Panc1 (cell line): ENCODE measurements at regions not wholly inside any gene's neighbourhood (a gene's known extent, or its start where the extent isn't known, plus 50 kb on each side); places are given as distances from the start of the nearest gene placed in this dataset.

Experiments
- POLR2AphosphoS5 ChIP-seq: IDR thresholded peaks from 2 replicates; pipeline ENCODE4 v1.6.1; 2012; ENCODE audit warnings: mild to moderate bottlenecking, low read depth, low read length, moderate library complexity
- REST ChIP-seq, 2 experiments: IDR thresholded peaks; 2 replicates each; pipeline ENCODE4 v1.6.1; 2011 to 2012; ENCODE audit warnings: low read depth in 2 of 2, control low read depth in 1 of 2, low read length in 1 of 2, mild to moderate bottlenecking in 1 of 2, moderate library complexity in 1 of 2; ENCODE audit not compliant: insufficient read depth in 1 of 2
- TF ChIP-seq, protein P1 (sequence below): fragments of 450-650 bp; IDR thresholded peaks from 2 replicates; pipeline ENCODE4 v1.5.1; 2017; ENCODE audit warnings: mild to moderate bottlenecking

DNA sequence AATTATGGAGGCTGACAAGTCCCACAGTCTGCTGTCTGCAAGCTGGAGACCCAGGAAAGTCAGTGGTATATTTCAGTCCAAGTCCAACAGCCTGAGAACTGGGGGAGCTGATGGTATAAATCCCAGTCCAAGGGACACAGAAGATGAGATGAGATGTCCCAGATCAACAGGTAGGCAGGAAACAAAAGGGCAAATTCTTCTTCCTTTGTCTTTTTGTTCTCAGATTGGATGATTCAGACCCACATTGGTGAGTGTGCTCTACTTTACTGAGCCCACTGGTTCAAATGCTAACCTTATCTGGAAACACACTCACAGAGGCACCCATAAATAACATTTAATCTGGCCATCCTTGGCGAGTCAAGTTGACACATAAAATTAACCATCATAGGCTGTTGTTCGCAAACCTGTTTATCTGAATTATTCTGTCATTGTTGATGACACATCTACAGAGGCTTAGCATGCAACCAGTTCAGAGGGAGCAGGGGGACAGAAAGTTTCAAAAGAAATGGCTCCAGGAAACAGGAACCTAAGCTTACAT lies 62.7 kb upstream of the ITGA11 start:
- TF ChIP-seq, protein P1, sequence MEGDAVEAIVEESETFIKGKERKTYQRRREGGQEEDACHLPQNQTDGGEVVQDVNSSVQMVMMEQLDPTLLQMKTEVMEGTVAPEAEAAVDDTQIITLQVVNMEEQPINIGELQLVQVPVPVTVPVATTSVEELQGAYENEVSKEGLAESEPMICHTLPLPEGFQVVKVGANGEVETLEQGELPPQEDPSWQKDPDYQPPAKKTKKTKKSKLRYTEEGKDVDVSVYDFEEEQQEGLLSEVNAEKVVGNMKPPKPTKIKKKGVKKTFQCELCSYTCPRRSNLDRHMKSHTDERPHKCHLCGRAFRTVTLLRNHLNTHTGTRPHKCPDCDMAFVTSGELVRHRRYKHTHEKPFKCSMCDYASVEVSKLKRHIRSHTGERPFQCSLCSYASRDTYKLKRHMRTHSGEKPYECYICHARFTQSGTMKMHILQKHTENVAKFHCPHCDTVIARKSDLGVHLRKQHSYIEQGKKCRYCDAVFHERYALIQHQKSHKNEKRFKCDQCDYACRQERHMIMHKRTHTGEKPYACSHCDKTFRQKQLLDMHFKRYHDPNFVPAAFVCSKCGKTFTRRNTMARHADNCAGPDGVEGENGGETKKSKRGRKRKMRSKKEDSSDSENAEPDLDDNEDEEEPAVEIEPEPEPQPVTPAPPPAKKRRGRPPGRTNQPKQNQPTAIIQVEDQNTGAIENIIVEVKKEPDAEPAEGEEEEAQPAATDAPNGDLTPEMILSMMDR = no peak
- TF ChIP-seq REST (IDR thresholded peaks at IDR 0.05; ENCODE audit: insufficient read depth in 1 of 2, low read depth in 2 of 2, low read length in 1 of 2) (no peak), POLR2AphosphoS5 (no peak)
